ENCODE measurements at regions not wholly inside any gene's neighbourhood (a gene's known extent, or its start where the extent isn't known, plus 50 kb on each side); places are given as distances from the start of the nearest gene placed in this dataset.

DNA sequence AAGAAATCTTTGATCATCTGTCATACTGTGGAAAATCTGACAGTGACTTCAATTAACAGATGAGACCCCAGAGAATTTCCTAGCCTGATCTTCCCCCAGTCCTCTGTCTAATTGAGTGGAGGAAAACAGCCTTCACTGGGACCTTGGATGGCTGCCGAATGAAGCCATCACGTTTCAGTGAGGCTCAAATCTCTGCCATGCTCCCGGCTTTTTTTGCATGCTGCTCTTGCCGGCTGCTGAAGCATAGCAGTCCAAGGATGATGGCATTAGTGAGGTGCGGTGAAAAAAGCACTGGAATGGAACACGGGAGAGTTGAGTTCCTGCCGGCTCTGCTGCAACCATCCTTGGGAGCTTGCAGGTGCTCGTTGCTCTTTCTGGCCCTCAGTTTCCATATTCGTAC lies 430.5 kb downstream of the SLC4A3 start:
- TF ChIP-seq, protein P1, sequence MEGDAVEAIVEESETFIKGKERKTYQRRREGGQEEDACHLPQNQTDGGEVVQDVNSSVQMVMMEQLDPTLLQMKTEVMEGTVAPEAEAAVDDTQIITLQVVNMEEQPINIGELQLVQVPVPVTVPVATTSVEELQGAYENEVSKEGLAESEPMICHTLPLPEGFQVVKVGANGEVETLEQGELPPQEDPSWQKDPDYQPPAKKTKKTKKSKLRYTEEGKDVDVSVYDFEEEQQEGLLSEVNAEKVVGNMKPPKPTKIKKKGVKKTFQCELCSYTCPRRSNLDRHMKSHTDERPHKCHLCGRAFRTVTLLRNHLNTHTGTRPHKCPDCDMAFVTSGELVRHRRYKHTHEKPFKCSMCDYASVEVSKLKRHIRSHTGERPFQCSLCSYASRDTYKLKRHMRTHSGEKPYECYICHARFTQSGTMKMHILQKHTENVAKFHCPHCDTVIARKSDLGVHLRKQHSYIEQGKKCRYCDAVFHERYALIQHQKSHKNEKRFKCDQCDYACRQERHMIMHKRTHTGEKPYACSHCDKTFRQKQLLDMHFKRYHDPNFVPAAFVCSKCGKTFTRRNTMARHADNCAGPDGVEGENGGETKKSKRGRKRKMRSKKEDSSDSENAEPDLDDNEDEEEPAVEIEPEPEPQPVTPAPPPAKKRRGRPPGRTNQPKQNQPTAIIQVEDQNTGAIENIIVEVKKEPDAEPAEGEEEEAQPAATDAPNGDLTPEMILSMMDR (IDR thresholded peaks at IDR 0.05; ENCODE audit: low read depth, low read length, missing control alignments) = no peak
- H3K4me3 ChIP-seq (ENCODE audit: low read depth, low read length) = no peak overlapping the region
- no peak for DNase-seq (ENCODE audit: low read depth)

DNA sequence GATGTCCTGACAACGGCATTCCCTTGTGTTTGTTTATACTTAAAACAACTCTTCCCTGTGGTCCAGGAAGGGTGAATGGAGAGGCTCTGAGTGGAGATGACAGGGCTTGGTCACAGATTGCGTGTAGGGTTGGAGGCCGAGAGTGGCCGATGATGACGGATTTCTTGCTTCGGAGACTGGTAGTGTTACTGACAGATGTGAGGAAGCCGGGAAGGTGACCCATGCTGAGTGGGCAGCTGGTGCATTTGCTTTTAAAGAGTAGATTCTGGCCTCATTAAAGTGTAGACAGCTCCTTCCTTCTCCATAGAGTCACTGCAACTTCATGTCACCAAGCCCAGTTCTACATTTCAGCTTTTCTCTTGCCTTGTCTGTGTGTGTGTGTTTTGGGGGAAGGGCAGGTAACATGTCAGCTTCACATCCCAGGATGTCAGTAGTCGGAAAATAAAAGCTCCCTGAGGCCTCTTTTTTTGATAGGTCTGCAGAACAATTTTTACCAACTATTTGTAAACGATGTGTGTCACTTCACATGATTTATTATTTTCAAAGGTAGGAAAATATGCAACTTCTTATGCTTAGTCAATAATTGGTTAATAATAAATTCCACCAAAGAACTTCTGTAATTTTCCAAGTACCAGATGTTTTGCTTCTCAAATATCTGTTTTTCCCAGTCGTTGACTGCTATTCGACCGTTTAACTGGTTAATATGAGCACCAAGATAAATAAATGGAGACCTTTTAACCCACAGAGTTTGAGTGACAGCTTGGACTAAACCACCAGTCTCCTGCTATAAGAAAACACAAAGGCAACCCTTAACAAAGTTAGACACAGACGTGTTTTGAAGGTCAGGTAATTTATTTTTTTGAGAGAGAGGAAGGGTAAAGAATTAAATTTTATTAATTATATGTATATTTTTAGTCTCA lies 436.9 kb downstream of the SLC4A3 start:
- no peak overlapping the region for H3K4me3 ChIP-seq (ENCODE audit: low read depth, low read length)
- no peak for DNase-seq (ENCODE audit: low read depth)
- TF ChIP-seq, protein P1 (IDR thresholded peaks at IDR 0.05; ENCODE audit: low read depth, low read length, missing control alignments) = no peak

DNA sequence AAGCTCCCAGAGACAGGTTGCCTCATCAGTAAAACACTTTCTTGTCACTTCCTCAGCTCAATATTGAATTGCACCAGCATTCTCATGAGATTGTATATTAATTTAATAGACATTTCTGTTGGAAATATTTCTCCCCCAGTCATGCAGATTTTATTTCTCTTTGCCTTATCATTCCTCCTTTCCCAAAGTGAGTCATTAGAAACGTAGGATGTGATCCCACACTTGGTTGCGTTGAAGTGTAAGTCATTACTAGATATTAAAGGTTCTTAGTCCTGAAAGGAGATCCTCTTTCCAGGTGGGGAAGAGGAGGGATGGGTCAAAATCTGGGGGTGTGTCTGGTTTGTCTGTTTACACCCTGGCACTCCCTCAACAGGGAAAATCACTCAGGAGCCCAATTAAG lies 438.2 kb downstream of the SLC4A3 start:
- no peak overlapping the region for H3K4me3 ChIP-seq (ENCODE audit: low read depth, low read length)
- TF ChIP-seq, protein P1 (IDR thresholded peaks at IDR 0.05; ENCODE audit: low read depth, low read length, missing control alignments) = no peak
- DNase-seq (ENCODE audit: low read depth) = no peak

DNA sequence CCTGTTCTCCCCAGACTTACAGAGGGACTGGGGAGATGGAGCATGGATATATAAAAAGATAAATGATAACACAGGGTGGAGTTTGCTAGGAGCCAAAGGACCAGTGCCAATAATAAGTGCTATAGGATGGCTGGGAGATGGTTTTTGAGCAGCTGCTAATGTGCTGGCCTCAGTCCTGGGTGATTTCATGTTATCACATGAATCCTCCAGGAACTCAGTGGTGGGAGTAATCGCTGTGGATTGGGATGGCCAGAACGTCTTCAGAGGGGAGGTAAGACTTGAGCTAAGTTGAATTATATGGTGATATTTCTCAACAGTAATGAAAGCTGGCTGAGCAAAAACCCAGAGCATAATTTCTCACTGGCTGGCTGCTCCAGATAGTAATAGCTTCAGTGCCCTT lies 441.4 kb downstream of the SLC4A3 start:
- H3K4me3 ChIP-seq (ENCODE audit: low read depth, low read length) = no peak overlapping the region
- TF ChIP-seq, protein P1 (IDR thresholded peaks at IDR 0.05; ENCODE audit: low read depth, low read length, missing control alignments) = no peak
- DNase-seq (ENCODE audit: low read depth) = no peak

DNA sequence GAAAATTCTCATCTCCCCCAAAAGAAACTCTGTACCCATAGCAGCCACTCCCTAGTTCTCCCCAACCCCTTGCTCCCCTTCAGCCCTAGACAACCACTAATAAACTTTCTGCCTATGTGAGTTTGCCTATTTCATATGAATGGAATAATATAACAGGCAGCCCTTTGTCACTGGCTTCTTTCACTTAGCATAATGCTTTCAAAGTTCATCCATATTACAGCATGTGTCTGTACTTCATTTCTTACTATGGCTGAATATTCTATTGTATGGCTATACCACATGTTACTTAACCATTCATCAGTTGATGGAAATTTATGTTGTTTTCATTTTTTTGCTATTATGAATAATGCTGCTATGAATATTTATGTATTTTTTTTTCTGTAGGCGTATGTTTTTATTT lies 442.9 kb downstream of the SLC4A3 start:
- no peak for DNase-seq (ENCODE audit: low read depth)
- TF ChIP-seq, protein P1 (IDR thresholded peaks at IDR 0.05; ENCODE audit: low read depth, low read length, missing control alignments) = no peak
- H3K4me3 ChIP-seq (ENCODE audit: low read depth, low read length) = no peak overlapping the region

DNA sequence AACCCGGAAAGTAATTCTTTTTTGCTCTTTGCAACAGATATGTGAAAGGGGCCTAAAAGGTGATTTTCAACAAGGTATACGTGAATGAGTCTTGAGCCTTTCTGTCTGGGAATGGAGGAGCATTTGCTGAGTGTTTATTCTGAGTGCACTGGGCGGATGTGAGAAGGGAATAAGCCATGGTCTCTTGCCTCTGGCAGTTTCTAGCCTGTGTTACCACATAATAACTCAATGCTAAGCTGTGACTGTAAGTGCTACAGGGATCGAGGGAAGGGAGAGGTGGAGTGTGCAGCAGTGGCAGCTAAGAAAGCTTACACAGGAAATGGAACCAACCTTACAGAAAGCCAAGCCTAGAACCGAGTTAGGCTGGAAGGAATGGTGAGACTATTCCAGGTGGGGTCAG lies 444.3 kb downstream of the SLC4A3 start:
- H3K4me3 ChIP-seq (ENCODE audit: low read depth, low read length) = no peak overlapping the region
- TF ChIP-seq, protein P1 (IDR thresholded peaks at IDR 0.05; ENCODE audit: low read depth, low read length, missing control alignments) = no peak
- no peak for DNase-seq (ENCODE audit: low read depth)
